ENCODE measurements at regions not wholly inside any gene's neighbourhood (a gene's known extent, or its start where the extent isn't known, plus 50 kb on each side); places are given as distances from the start of the nearest gene placed in this dataset.

DNA sequence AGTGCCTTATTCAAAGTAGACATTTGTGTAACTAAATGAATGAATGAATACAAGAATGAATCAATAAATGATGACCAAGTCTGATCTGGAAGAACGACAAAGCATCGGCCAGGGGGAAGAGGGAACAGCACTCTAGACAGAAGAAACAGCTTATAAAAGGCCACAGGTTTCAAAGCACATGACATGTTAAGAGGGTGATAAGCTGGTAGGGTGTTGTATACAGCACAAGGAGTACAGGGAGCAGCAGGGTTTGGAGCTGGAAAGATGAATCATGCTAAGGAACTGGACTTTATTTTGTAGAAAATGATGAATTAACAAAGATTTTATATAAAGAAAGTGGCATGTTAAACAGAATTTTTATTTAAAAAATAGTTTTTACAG, 302.5 kb downstream of the NUAK1 start:
- H3K27ac ChIP-seq: no peak overlapping the region
- TF ChIP-seq, protein P1, sequence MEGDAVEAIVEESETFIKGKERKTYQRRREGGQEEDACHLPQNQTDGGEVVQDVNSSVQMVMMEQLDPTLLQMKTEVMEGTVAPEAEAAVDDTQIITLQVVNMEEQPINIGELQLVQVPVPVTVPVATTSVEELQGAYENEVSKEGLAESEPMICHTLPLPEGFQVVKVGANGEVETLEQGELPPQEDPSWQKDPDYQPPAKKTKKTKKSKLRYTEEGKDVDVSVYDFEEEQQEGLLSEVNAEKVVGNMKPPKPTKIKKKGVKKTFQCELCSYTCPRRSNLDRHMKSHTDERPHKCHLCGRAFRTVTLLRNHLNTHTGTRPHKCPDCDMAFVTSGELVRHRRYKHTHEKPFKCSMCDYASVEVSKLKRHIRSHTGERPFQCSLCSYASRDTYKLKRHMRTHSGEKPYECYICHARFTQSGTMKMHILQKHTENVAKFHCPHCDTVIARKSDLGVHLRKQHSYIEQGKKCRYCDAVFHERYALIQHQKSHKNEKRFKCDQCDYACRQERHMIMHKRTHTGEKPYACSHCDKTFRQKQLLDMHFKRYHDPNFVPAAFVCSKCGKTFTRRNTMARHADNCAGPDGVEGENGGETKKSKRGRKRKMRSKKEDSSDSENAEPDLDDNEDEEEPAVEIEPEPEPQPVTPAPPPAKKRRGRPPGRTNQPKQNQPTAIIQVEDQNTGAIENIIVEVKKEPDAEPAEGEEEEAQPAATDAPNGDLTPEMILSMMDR (conservative IDR thresholded peaks at IDR 0.05): no peak

DNA sequence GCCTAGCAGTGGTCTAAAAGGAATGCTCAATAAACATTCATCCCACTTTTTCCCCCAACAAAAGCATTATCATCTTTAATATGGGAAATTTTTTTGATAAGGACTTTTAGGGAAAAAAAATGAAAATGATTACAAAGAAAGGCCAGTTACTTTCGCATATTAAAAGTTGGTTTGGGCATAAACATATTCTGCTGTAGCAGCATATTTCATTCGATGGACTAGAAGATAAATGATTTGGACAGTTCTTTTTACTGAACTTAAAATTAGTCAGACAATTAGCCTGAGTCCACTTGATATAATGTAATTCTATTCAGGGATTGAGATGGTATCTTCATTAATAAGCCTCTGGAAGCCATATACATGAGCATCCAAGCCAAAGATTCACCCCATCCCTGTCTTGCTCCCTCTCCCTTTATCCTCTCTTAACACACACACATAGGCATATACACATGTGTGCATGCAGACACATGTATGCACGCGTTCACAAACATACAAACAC, 299.1 kb downstream of the NUAK1 start:
- H3K27ac ChIP-seq: no peak overlapping the region
- TF ChIP-seq, protein P1 (conservative IDR thresholded peaks at IDR 0.05): no peak

DNA sequence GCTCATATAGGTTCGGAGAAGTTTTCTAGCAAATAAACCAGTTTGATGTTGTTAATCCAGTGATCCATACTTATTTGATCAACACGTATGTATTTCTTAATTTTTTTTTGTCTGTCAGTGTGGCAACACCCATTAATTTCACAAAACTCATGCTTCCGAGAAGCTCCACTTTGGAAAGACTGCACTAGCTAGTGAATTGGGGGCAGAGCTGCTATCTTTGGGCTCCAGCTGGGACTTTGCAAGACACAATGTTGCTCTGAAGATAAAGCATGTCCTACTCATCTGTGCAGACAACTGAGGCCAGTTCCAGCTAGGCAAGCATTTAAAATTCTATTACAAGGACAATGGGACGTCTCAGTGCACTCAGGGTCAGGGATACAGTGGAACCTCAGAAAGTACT, 298.4 kb downstream of the NUAK1 start:
- TF ChIP-seq, protein P1 (conservative IDR thresholded peaks at IDR 0.05): no peak
- no peak overlapping the region for H3K27ac ChIP-seq

DNA sequence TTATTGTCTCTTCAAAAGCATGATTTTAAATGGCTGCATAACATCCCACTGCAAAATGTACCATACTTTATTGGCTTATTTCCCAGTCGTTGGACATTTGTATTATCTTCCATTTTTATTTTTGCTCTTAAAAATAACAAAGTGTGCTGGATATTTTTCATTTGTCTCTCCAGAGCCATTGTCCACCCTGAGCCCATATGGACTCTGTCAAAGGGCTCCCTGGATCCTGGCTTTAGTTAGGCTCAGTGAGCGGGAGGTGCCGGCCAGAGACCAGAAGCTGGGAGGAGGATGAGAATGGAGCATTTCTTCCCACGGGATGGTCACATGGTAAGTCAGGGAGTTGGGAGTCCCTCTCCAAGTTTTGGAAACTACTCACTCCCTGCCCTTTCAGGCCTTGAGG, 296.9 kb downstream of the NUAK1 start:
- TF ChIP-seq, protein P1 (conservative IDR thresholded peaks at IDR 0.05): no peak
- H3K27ac ChIP-seq: no peak overlapping the region

DNA sequence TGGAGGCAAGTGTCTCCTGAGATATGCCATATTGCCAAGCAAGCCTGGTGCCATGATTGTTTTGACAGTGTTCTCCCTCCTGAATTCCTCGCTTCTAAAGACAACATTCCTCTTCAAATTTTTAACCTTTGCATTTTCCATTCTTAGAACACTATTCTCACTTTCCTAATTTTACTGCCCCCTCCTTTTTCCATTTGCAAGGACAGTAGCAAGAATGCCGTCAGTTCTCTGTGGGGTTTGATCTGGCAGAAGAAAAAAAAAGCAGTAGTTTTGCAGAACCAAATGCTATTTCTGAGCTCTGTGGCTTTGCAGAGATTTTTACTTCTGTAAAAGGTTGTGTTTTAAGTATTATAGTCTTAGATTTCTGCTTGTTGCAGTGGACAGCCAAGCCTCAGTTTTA, 295.2 kb downstream of the NUAK1 start:
- no peak overlapping the region for H3K27ac ChIP-seq
- TF ChIP-seq, protein P1 (conservative IDR thresholded peaks at IDR 0.05): no peak

DNA sequence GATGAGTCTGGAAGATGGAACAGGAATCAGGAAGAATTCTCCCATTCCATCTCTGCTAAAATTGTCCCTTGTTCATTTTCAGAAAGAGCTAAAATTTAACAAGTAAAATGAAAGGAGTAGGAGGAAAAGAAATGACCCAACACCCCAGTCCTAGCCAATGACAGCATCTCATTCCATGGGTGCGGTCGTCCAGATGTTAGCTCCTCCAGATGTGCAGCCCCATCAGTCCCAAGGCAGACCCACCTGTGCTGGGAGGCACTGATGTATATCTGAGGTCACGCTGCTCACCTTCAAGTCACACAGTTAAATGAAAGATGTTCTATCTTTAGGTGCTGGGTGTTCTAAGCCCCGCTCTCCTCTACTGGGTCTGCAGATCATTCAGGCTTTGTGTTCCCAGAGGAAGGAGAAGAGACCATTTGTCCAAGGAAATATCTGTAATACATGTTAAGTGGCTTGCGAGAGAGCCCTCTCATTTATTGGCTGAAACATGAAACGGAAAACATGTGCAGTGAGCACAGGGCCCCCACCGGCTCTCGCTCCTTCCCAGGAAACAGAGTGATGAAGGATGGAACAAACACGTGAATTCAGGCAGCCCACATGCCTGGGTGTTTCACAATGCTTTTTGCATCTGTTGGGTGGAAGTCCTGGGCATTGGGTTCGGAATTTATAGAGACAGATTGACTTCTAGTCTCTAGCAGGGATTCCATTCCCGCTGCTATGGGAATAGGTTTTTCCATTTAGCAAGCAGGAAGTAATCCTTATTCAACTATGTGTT, 294.6 kb downstream of the NUAK1 start:
- TF ChIP-seq, protein P1 (conservative IDR thresholded peaks at IDR 0.05): no peak
- H3K27ac ChIP-seq: no peak overlapping the region

DNA sequence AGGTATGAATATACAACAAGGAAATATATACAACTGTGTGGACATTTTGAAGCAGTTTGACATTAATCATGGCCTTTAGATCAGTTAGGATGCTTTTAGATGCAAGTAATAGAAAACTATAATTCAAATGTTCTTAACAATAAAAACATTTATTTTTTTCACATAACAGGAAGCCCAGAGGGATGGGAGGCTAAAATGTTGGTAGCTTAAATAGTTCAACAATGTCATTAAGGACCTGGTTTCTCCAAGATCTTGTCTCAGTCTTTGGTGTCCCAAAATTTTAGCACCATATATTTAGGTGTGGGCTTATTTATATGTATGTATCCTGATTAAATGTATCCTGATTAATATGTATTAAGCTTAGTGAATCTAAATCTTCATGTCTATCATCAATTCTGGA, 292.4 kb downstream of the NUAK1 start:
- H3K27ac ChIP-seq: no peak overlapping the region
- TF ChIP-seq, protein P1 (conservative IDR thresholded peaks at IDR 0.05): no peak

Data from VCaP (cell line).